ENCODE measurements at regions not wholly inside any gene's neighbourhood (a gene's known extent, or its start where the extent isn't known, plus 50 kb on each side); places are given as distances from the start of the nearest gene placed in this dataset.

GRCh38 chr3:28973609-28974008 lies 307.3 kb upstream of the RBMS3 start:
- peaks cover 0 to 17% (median 13%) of the 10 kb centered on the region in 12 donors for H3K9me3 ChIP-seq
- TF ChIP-seq POLR2A (IDR thresholded peaks at IDR 0.05) (no peak), CTCF (IDR thresholded peaks at IDR 0.05) (no peak)
- H3K27ac ChIP-seq = no peak overlapping the region
- ATAC-seq (no peak), DNase-seq (no peak)
- intact Hi-C loops (cut with DNase I) = no loop called here
- no peak overlapping the region for H3K4me3 ChIP-seq
- no peaks in the 10 kb centered on the region for H3K27me3 ChIP-seq
- no peaks in the 10 kb centered on the region for H3K36me3 ChIP-seq
- H3K4me1 ChIP-seq = no peaks in the 10 kb centered on the region

GRCh38 chr3:28978092-28978491 lies 302.8 kb upstream of the RBMS3 start:
- WGBS, 4 donors = 60 to 64% (median 62%) methylated on average over 3 of the region's 3 CpGs
- Histone ChIP-seq H3K9me3 (no peaks in the 10 kb centered on the region), H3K4me3 (no peak overlapping the region), H3K36me3 (no peaks in the 10 kb centered on the region), H3K27ac (no peak overlapping the region), H3K4me1 (no peaks in the 10 kb centered on the region), H3K27me3 (no peaks in the 10 kb centered on the region)
- TF ChIP-seq POLR2A (IDR thresholded peaks at IDR 0.05) (no peak), CTCF (IDR thresholded peaks at IDR 0.05) (no peak)
- ATAC-seq = no peak
- intact Hi-C loops (cut with DNase I) = no loop called here
- DNase-seq = no peak

- 90 to 96% (median 94%) methylated on average over 1 of the region's 1 CpG for WGBS, 4 donors
- no peak for TF ChIP-seq POLR2A (IDR thresholded peaks at IDR 0.05)
- TF ChIP-seq CTCF (IDR thresholded peaks at IDR 0.05) = no peak
Observed at GRCh38 chr3:28980131-28980530, 300.7 kb upstream of the RBMS3 start.

GRCh38 chr3:28980631-28981030 lies 300.2 kb upstream of the RBMS3 start:
- no peaks in the 10 kb centered on the region for H3K9me3 ChIP-seq
- intact Hi-C loops (cut with DNase I) = no loop called here
- DNase-seq (no peak), ATAC-seq (no peak)
- no peaks in the 10 kb centered on the region for H3K36me3 ChIP-seq
- H3K4me3 ChIP-seq = no peak overlapping the region
- no peak for TF ChIP-seq POLR2A (IDR thresholded peaks at IDR 0.05)
- TF ChIP-seq CTCF (IDR thresholded peaks at IDR 0.05) = no peak
- no peak overlapping the region for H3K27ac ChIP-seq
- no peaks in the 10 kb centered on the region for H3K4me1 ChIP-seq
- no peaks in the 10 kb centered on the region for H3K27me3 ChIP-seq

More at GRCh38 chr3:28980131-28980530, 300.7 kb upstream of the RBMS3 start:
- Histone ChIP-seq H3K36me3 (no peaks in the 10 kb centered on the region), H3K4me3 (no peak overlapping the region), H3K27ac (no peak overlapping the region), H3K27me3 (no peaks in the 10 kb centered on the region), H3K9me3 (no peaks in the 10 kb centered on the region), H3K4me1 (no peaks in the 10 kb centered on the region)
- ATAC-seq = no peak
- intact Hi-C loops (cut with DNase I) = no loop called here
- no peak for DNase-seq

Data from heart left ventricle (tissue), 16 donors.